ENCODE measurements at regions not wholly inside any gene's neighbourhood (a gene's known extent, or its start where the extent isn't known, plus 50 kb on each side); places are given as distances from the start of the nearest gene placed in this dataset.

- TF ChIP-seq, protein P1, sequence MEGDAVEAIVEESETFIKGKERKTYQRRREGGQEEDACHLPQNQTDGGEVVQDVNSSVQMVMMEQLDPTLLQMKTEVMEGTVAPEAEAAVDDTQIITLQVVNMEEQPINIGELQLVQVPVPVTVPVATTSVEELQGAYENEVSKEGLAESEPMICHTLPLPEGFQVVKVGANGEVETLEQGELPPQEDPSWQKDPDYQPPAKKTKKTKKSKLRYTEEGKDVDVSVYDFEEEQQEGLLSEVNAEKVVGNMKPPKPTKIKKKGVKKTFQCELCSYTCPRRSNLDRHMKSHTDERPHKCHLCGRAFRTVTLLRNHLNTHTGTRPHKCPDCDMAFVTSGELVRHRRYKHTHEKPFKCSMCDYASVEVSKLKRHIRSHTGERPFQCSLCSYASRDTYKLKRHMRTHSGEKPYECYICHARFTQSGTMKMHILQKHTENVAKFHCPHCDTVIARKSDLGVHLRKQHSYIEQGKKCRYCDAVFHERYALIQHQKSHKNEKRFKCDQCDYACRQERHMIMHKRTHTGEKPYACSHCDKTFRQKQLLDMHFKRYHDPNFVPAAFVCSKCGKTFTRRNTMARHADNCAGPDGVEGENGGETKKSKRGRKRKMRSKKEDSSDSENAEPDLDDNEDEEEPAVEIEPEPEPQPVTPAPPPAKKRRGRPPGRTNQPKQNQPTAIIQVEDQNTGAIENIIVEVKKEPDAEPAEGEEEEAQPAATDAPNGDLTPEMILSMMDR (IDR thresholded peaks at IDR 0.05), result no peak
- no peak for TF ChIP-seq POLR2A (IDR thresholded peaks at IDR 0.05)
Observed at GRCh38 chr14:89524412-89524811, 107.4 kb upstream of the FOXN3 start.
